GM12878 (cell line): ENCODE measurements at regions not wholly inside any gene's neighbourhood (a gene's known extent, or its start where the extent isn't known, plus 50 kb on each side); places are given as distances from the start of the nearest gene placed in this dataset.

ENCODE experiments used
- ATAC-seq: fragments of 200-7000 bp; cut with Tn5 transposase; 3 replicates; pipeline ENCODE4 v1.9.1; 2020; ENCODE audit warnings: mild to moderate bottlenecking, moderate library complexity
- BruUV-seq: library from RNA; stranded (reverse); fragments of 400-500 nt; replicated peaks from 2 replicates; lab custom pipeline; 2021; lab: Mats Ljungman, UMichigan
- CTCF ChIA-PET: fragments of 300-600 bp; sonication (Branson Sonifier 250); formaldehyde crosslinking; extraction: SDS; loops from one replicate; lab custom pipeline; 2021; ENCODE audit warnings: inconsistent platforms; lab: Yijun Ruan, JAX
- POLR2A ChIA-PET: fragments of 350-600 bp; formaldehyde crosslinking; extraction: SDS; loops from one replicate; lab custom pipeline; 2021; ENCODE audit warnings: inconsistent platforms; lab: Charles Lee
- RAD21 ChIA-PET: fragments of 300-600 bp; sonication (Branson Sonifier 250); formaldehyde crosslinking; loops from one replicate; lab custom pipeline; 2023; ENCODE audit warnings: antibody characterized with exemption; ENCODE audit not compliant: unreplicated experiment; lab: Charles Lee
- SMC1A ChIA-PET: fragments of 300-600 bp; sonication (Branson Sonifier 250); formaldehyde crosslinking; loops from one replicate; lab custom pipeline; 2023; ENCODE audit not compliant: unreplicated experiment, uncharacterized antibody; lab: Charles Lee
- DNase-seq: peaks from one replicate; pipeline ENCODE4 v3.0.0-alpha.2; 2011; ENCODE audit warnings: low read depth, low spot score
- FAIRE-seq: peaks from 3 replicates; lab custom pipeline; 2011; peaks lifted over from hg19 to GRCh38; lab: Jason Lieb, UNC
- H2AFZ ChIP-seq: 2 replicates; pipeline ENCODE4 v1.6.0; 2011; ENCODE audit warnings: low read depth, low read length, control low read depth; ENCODE audit not compliant: control insufficient read depth
- H3K27ac ChIP-seq: 2 replicates; pipeline ENCODE4 v1.5.1; 2011; ENCODE audit warnings: control low read depth; ENCODE audit not compliant: control insufficient read depth, insufficient read depth
- H3K27me3 ChIP-seq, 2 experiments: replicated peaks in 1 of 2; 2 replicates each; pipeline versions ENCODE4 v1.6.0 to v1.6.1; 2011; ENCODE audit warnings: low read length in 1 of 2; ENCODE audit not compliant: control insufficient read depth in 2 of 2, insufficient read depth in 2 of 2
- H3K36me3 ChIP-seq, 2 experiments: 2 replicates each; pipeline ENCODE4 v1.5.1; 2011; ENCODE audit warnings: low read length in 1 of 2; ENCODE audit not compliant: control insufficient read depth in 2 of 2, insufficient read depth in 2 of 2
- H3K4me1 ChIP-seq: 2 replicates; pipeline ENCODE4 v1.6.1; 2011; ENCODE audit warnings: mild to moderate bottlenecking, low read length, moderate library complexity, mixed read lengths; ENCODE audit not compliant: control insufficient read depth, insufficient read depth
- H3K4me2 ChIP-seq: 2 replicates; pipeline ENCODE4 v1.6.0; 2011; ENCODE audit warnings: control low read depth; ENCODE audit not compliant: control insufficient read depth, insufficient read depth
- H3K4me3 ChIP-seq: fragments of 200-600 bp; sonication (generic); 2 replicates; pipeline ENCODE4 v1.5.1; 2016
- H3K79me2 ChIP-seq: 2 replicates; pipeline ENCODE4 v1.6.0; 2011; ENCODE audit warnings: low read length; ENCODE audit not compliant: control insufficient read depth, insufficient read depth
- H3K9ac ChIP-seq: 2 replicates; pipeline ENCODE4 v1.8.0; 2011; ENCODE audit warnings: low read length, control low read depth, mixed read lengths; ENCODE audit not compliant: control insufficient read depth, insufficient read depth
- H3K9me3 ChIP-seq: replicated peaks from 3 replicates; pipeline ENCODE4 v1.5.1; 2011; ENCODE audit warnings: mild to moderate bottlenecking, low read length; ENCODE audit not compliant: control insufficient read depth, insufficient read depth
- H4K20me1 ChIP-seq: 2 replicates; pipeline ENCODE4 v1.6.0; 2011; ENCODE audit not compliant: control insufficient read depth, insufficient read depth
- BHLHE40 ChIP-seq, 2 experiments: fragments of 450-650 bp in 1 of 2; IDR thresholded peaks; 2 replicates each; pipeline ENCODE4 v1.6.1; 2011 to 2017; ENCODE audit warnings: low read depth in 2 of 2, borderline replicate concordance in 1 of 2, improper control_type of control experiment in 1 of 2, low read length in 1 of 2, mild to moderate bottlenecking in 1 of 2
- CBX3 ChIP-seq: fragments of 200-600 bp; sonication (generic); IDR thresholded peaks from 2 replicates; pipeline ENCODE4 v1.6.1; 2016; ENCODE audit warnings: low read depth, borderline replicate concordance
- LARP7 ChIP-seq: fragments of 450-650 bp; IDR thresholded peaks from 2 replicates; pipeline ENCODE4 v1.6.1; 2017; ENCODE audit warnings: mild to moderate bottlenecking
- RFX5 ChIP-seq: IDR thresholded peaks from 2 replicates; pipeline ENCODE4 v1.6.1; 2011; ENCODE audit warnings: low read depth, low read length, improper control_type of control experiment
- SMARCA5 ChIP-seq: fragments of 450-650 bp; IDR thresholded peaks from 2 replicates; pipeline ENCODE4 v1.6.1; 2017; ENCODE audit warnings: mild to moderate bottlenecking
- SREBF2 ChIP-seq: IDR thresholded peaks from 2 replicates; pipeline ENCODE4 v1.6.1; 2012; ENCODE audit warnings: mild to moderate bottlenecking, low read length
- TBL1XR1 ChIP-seq: IDR thresholded peaks from 2 replicates; pipeline ENCODE4 v1.6.1; 2012; ENCODE audit warnings: low read depth, low read length, improper control_type of control experiment
- TCF12 ChIP-seq: IDR thresholded peaks from 2 replicates; pipeline ENCODE4 v1.6.1; 2011; ENCODE audit warnings: low read depth, mild to moderate bottlenecking, low read length
- ZZZ3 ChIP-seq: IDR thresholded peaks from 2 replicates; pipeline ENCODE4 v1.6.1; 2011; ENCODE audit warnings: low read depth; ENCODE audit not compliant: control insufficient read depth, insufficient read length
- WGBS: methylation state at CpG from one replicate; pipeline ENCODE4 v1.1.6; 2016; ENCODE audit warnings: low lambda C conversion rate; ENCODE audit not compliant: insufficient replicate concordance, insufficient coverage; ENCODE audit errors: missing lambda C conversion rate; 5-methylcytosine and 5-hydroxymethylcytosine counted together
- in situ Hi-C: fragments of 300-500 bp; cut with MboI; formaldehyde crosslinking; loops from 9 replicates; pipeline ENCODE4 v1.14.3; 2018; ENCODE audit warnings: mixed read lengths
- intact Hi-C: fragments of 100-400 bp; cut with micrococcal nuclease; formaldehyde crosslinking; loops from one replicate; pipeline ENCODE4 v1.14.2; 2022; ENCODE audit not compliant: unreplicated experiment
- TF ChIP-seq, protein P1 (sequence below): fragments of 450-650 bp; IDR thresholded peaks from 2 replicates; pipeline ENCODE4 v1.6.1; 2014; ENCODE audit warnings: mild to moderate bottlenecking
- TF ChIP-seq, protein P2 (sequence below): IDR thresholded peaks from 2 replicates; pipeline ENCODE4 v1.6.1; 2012; ENCODE audit warnings: low read length, inconsistent platforms
- TF ChIP-seq, protein P3 (sequence below): fragments of 450-650 bp; IDR thresholded peaks from 2 replicates; pipeline ENCODE4 v1.6.1; 2017; ENCODE audit warnings: mild to moderate bottlenecking, moderate library complexity

DNA sequence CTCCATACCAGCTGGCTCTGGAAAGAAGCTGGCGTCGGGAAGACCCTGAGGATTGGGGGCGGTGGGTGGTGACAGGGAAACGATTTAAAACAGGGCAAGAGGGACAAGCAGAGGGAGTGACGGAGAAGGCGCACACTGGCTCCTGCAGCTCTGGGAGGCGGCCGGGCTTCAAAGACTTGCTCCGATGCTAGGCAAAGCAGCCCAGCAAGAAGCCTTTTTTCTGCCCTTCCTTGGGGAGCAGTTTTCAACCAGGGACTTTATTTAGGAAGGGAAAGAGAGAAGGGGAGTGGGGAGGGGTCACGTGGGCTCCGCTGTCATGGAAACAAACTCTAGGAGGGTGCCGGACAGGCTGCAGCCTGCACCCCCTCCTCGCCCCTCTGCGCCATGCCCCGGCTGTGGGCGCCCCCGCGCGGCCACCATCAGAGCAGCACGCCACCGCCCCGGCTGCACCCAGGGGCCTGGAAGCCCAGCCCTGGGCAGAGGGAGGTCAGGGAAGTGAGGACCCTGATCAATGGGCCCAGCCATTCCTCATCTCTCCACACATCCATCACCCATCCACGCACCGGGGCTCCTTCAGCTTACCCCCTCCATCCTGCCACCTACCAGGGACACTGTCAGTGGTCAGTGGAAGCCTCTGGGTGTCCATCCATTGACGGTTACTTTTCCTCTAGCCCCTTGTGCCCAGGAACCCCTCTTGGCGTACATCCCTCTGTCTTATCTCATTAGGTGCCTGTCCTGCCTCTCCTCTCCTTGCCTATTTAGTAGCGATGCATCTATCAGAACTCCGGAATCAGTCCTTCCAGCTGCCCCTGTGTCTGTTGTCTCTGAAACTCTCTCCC, 66.6 kb upstream of the CCDC167 start (continued):
- TF ChIP-seq, protein P1, sequence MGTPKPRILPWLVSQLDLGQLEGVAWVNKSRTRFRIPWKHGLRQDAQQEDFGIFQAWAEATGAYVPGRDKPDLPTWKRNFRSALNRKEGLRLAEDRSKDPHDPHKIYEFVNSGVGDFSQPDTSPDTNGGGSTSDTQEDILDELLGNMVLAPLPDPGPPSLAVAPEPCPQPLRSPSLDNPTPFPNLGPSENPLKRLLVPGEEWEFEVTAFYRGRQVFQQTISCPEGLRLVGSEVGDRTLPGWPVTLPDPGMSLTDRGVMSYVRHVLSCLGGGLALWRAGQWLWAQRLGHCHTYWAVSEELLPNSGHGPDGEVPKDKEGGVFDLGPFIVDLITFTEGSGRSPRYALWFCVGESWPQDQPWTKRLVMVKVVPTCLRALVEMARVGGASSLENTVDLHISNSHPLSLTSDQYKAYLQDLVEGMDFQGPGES = no peak

DNA sequence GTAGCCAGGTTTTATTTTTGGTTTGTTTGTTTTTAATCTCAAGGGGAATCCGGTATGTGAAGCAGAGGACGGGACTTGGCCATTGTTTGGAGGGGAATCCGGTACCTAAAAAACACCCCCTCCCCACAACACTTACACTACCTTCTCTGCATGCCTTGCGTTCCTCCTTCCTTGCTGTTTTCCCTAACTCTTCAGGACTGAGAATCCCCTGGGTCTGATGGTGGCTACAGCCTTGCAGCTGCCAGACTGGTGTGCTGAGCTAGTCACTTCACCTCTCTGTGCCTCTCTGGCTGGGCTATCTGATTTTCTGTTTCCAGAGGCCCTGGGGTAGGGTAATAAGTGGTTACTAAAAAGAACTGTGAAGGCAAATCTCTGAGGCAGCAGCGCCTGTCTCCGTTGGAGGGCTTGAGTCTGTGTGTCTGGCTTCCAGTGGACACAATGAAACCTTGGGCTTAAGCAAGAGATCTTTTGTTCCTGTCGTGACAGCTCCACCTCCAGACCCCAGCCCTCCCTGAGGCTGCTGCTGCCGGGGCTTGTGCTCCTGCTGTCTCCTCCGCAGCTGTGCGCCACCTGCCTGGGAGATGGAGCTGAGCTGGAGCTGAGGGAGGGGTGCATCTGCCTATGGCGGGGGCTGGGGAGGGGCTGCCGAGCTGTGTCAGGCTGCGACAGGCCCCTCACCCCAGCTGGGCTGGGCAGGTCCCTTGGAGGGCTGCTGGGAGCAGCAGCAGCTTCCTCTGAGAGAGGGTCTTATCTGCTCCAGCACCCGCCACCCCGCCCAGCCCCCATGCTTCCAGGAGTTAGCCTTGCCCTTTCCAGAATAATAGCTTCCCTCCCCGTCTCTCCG, 65.8 kb upstream of the CCDC167 start:
- BruUV-seq = no TSS peak
- ChIA-PET RAD21 (interaction anchor here (0.7 to 7.4 kb wide), 36 partner anchors 10 to 580 kb away, joined by 3 to 266 read pairs (median 5); partner anchors contain the start of genes CCDC167, CMTR1 and MTCH1), CTCF (interaction anchor here (0.7 to 18.7 kb wide), 34 partner anchors 12 to 1005 kb away, joined by 3 to 590 read pairs (median 7); partner anchors contain the start of gene CMTR1), SMC1A (interaction anchor here (0.7 to 12.0 kb wide), 31 partner anchors 11 to 273 kb away, joined by 3 to 346 read pairs (median 4); partner anchors contain the start of gene CCDC167), POLR2A (interaction anchor here (0.6 to 9.7 kb wide), 7 partner anchors 11 to 132 kb away, joined by 3 to 114 read pairs (median 46); partner anchors contain the start of genes CCDC167 and CMTR1)
- 60% methylated on average over 17 of the region's 17 CpGs for WGBS
- Histone ChIP-seq H3K9me3 (peaks cover 2% of the 10 kb centered on the region; the same call in 2 of the 3 replicates), H3K4me2 (peak overlapping the region; percentile 88), H3K4me3 (peak overlapping the region; percentile 61), H3K9ac (peak overlapping the region; percentile 51), H3K27me3 (no peaks in the 10 kb centered on the region), H3K36me3 (no peaks in the 10 kb centered on the region; a peak in 1 of 4 replicates), H3K27ac (peak overlapping the region; percentile 91), H4K20me1 (no peaks in the 10 kb centered on the region), H2AFZ (peak overlapping the region; percentile 50), H3K79me2 (peaks cover 14% of the 10 kb centered on the region), H3K4me1 (peaks cover 61% of the 10 kb centered on the region)
- in situ Hi-C loops (no loop called here), intact Hi-C loops (loop anchor here (1.0 to 10.0 kb wide), 5 partner anchors 27 to 241 kb away; no protein-coding TSS in a partner anchor)
- ATAC-seq (peak; percentile 4; the same call in 2 of the 3 replicates), FAIRE-seq (no peak), DNase-seq (no peak)
- TF ChIP-seq SMARCA5 = peak; percentile 62; the same call in 1 of the 2 replicates
- peak; percentile 33; the same call in 1 of the 2 replicates for TF ChIP-seq TCF12
- TF ChIP-seq BHLHE40 (IDR thresholded peaks at IDR 0.05; ENCODE audit: borderline replicate concordance in 1 of 2, low read depth in 2 of 2, low read length in 1 of 2) = no peak
- peak; percentile 15; the same call in 1 of the 2 replicates for TF ChIP-seq LARP7
- TF ChIP-seq TBL1XR1 = no peak
- TF ChIP-seq, protein P2, sequence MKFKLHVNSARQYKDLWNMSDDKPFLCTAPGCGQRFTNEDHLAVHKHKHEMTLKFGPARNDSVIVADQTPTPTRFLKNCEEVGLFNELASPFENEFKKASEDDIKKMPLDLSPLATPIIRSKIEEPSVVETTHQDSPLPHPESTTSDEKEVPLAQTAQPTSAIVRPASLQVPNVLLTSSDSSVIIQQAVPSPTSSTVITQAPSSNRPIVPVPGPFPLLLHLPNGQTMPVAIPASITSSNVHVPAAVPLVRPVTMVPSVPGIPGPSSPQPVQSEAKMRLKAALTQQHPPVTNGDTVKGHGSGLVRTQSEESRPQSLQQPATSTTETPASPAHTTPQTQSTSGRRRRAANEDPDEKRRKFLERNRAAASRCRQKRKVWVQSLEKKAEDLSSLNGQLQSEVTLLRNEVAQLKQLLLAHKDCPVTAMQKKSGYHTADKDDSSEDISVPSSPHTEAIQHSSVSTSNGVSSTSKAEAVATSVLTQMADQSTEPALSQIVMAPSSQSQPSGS = no peak
- no peak for TF ChIP-seq SREBF2
- no peak for TF ChIP-seq ZZZ3
- no peak for TF ChIP-seq RFX5
- no peak for TF ChIP-seq CBX3
- TF ChIP-seq, protein P3, sequence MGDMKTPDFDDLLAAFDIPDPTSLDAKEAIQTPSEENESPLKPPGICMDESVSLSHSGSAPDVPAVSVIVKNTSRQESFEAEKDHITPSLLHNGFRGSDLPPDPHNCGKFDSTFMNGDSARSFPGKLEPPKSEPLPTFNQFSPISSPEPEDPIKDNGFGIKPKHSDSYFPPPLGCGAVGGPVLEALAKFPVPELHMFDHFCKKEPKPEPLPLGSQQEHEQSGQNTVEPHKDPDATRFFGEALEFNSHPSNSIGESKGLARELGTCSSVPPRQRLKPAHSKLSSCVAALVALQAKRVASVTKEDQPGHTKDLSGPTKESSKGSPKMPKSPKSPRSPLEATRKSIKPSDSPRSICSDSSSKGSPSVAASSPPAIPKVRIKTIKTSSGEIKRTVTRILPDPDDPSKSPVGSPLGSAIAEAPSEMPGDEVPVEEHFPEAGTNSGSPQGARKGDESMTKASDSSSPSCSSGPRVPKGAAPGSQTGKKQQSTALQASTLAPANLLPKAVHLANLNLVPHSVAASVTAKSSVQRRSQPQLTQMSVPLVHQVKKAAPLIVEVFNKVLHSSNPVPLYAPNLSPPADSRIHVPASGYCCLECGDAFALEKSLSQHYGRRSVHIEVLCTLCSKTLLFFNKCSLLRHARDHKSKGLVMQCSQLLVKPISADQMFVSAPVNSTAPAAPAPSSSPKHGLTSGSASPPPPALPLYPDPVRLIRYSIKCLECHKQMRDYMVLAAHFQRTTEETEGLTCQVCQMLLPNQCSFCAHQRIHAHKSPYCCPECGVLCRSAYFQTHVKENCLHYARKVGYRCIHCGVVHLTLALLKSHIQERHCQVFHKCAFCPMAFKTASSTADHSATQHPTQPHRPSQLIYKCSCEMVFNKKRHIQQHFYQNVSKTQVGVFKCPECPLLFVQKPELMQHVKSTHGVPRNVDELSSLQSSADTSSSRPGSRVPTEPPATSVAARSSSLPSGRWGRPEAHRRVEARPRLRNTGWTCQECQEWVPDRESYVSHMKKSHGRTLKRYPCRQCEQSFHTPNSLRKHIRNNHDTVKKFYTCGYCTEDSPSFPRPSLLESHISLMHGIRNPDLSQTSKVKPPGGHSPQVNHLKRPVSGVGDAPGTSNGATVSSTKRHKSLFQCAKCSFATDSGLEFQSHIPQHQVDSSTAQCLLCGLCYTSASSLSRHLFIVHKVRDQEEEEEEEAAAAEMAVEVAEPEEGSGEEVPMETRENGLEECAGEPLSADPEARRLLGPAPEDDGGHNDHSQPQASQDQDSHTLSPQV = no peak
